Stimulated activated CD4-positive, alpha-beta T cell treated with anti-CD3 and anti-CD28 coated beads, TNF-alpha, amount 100 ng/mL, for 1 hour (primary cell): ENCODE measurements at regions not wholly inside any gene's neighbourhood (a gene's known extent, or its start where the extent isn't known, plus 50 kb on each side); places are given as distances from the start of the nearest gene placed in this dataset.

ENCODE experiments used
- DNase-seq, 3 donors: peaks; one replicate each; pipeline ENCODE4 v3.0.0-alpha.2; 2020; ENCODE audit warnings: low read depth in 3 of 3, low spot score in 1 of 3

GRCh38 chr10:81095238-81095637, 557.5 kb downstream of the SH2D4B start:
- no peak for DNase-seq

- DNase-seq: no peak
Measured at GRCh38 chr10:81096558-81096957, 558.9 kb downstream of the SH2D4B start.

GRCh38 chr10:81101062-81101461, 563.4 kb downstream of the SH2D4B start:
- DNase-seq: no peak

- DNase-seq: no peak
Measured at GRCh38 chr10:81104494-81104893, 566.8 kb downstream of the SH2D4B start.

GRCh38 chr10:81108516-81109199, 571.0 kb downstream of the SH2D4B start:
- no peak for DNase-seq

- DNase-seq: no peak
Measured at GRCh38 chr10:81109200-81109752, 571.6 kb downstream of the SH2D4B start.

GRCh38 chr10:81116201-81116600, 578.5 kb downstream of the SH2D4B start:
- no peak for DNase-seq

GRCh38 chr10:81116990-81117389, 579.3 kb downstream of the SH2D4B start:
- DNase-seq: no peak

GRCh38 chr10:81127931-81128330, 590.2 kb downstream of the SH2D4B start:
- no peak for DNase-seq

- no peak for DNase-seq
Measured at GRCh38 chr10:81130014-81130413, 592.3 kb downstream of the SH2D4B start.

GRCh38 chr10:81135851-81136250, 598.1 kb downstream of the SH2D4B start:
- DNase-seq: no peak

GRCh38 chr10:81136261-81136660, 598.6 kb downstream of the SH2D4B start:
- DNase-seq: no peak

- no peak for DNase-seq
Measured at GRCh38 chr10:81145975-81146374, 608.3 kb downstream of the SH2D4B start.

GRCh38 chr10:81146436-81146835, 608.7 kb downstream of the SH2D4B start:
- no peak for DNase-seq

GRCh38 chr10:81152656-81153055, 615.0 kb downstream of the SH2D4B start:
- no peak for DNase-seq

- no peak for DNase-seq
Measured at GRCh38 chr10:81157681-81158080, 620.0 kb downstream of the SH2D4B start.

- DNase-seq: no peak
Measured at GRCh38 chr10:81177651-81178244, 640.0 kb downstream of the SH2D4B start.

GRCh38 chr10:81179324-81179723, 641.6 kb downstream of the SH2D4B start:
- DNase-seq: no peak

GRCh38 chr10:81179805-81180452, 642.2 kb downstream of the SH2D4B start:
- no peak for DNase-seq

GRCh38 chr10:81182296-81182695, 644.6 kb downstream of the SH2D4B start:
- DNase-seq: no peak

- DNase-seq: no peak
Measured at GRCh38 chr10:81192221-81192788, 654.6 kb downstream of the SH2D4B start.

GRCh38 chr10:81200801-81201200, 663.1 kb downstream of the SH2D4B start:
- DNase-seq: no peak
